Activated T-cell treated with anti-CD3 and anti-CD28 coated beads for 24 hours (primary cell): ENCODE measurements at regions not wholly inside any gene's neighbourhood (a gene's known extent, or its start where the extent isn't known, plus 50 kb on each side); places are given as distances from the start of the nearest gene placed in this dataset.
"Not testable (repeated sequence)": the region's sequence is repeated elsewhere in the genome, so short reads cannot be mapped to it uniquely, and the experiment has no call there.

Source experiments
- DNase-seq: peaks from one replicate; pipeline ENCODE4 v3.0.0-alpha.2; 2020; ENCODE audit warnings: low read depth

DNA sequence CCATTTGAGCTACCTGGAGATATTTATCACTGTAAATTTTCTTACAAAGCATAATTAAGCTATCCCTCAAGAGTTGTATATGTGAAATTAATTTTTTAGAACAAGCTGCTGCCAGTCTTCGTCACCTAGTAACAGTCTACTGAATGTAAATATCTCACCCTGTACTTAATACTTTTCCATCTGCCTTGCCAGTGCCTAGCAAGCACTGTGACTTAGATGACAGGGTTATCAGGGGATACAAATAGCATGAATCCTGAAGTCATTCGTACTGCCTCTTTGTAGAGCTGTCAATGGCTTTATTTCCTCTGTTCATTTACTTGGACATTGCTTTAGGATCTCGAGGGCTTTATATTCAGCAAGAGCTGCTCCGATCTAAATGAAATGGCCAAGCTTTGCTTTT, 763.6 kb downstream of the ADCYAP1 start:
- no peak for DNase-seq

DNA sequence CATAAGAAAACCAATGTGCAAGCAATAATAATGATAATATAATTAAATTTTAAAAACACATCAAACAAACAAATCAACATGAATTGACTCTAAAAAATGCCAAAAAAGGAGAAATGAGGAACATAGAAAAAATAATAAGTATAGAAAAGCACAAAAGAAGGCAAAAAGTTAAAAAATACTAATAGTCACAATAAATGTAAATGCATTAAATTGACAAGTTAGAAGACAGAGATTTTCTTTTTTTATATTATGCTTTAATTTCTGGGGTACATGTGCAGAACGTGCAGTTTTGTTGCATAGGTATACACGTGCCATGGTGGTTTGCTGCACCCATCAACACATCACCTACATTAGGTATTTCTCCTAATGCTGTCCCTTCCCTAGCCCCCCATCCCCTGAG, 767.0 kb downstream of the ADCYAP1 start:
- DNase-seq: not testable (repeated sequence)

DNA sequence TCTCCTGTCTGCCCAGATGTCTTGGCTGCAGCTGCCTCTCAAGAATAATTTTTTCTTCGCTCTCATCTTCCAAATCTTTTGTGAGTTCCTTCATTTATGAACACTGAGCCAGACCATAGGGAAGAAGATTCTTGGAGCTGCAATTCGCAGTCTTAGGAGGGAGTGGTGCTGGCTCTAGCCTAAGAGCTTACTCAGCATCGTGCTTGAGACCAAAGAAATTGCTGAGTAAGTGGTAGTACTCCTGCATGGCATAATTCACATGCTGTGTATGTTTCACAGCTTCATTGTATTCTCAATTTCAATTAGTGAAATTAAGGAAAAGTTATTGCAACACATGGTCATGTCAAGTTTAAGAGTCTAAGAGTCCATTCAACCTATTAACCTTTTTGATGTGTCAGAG, 771.7 kb downstream of the ADCYAP1 start:
- DNase-seq: no peak

DNA sequence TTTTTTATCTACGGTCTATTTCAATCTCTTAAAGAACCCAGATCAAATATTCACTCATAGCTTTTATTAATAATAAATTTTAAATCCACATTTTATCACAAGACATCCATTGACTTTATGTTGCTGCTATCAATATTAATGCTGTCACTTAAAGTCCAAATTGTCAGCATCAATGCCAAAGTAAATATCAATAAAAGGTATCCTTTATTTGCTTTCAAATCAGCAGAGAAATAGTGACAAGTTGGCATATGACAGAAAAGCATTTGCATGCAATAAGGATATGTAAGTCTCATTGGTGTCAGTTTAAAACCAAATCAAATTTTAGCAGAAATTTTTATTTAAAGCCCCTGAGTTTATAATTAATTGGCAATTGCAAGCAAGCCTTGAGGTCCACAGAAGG, 775.4 kb downstream of the ADCYAP1 start:
- DNase-seq: no peak

DNA sequence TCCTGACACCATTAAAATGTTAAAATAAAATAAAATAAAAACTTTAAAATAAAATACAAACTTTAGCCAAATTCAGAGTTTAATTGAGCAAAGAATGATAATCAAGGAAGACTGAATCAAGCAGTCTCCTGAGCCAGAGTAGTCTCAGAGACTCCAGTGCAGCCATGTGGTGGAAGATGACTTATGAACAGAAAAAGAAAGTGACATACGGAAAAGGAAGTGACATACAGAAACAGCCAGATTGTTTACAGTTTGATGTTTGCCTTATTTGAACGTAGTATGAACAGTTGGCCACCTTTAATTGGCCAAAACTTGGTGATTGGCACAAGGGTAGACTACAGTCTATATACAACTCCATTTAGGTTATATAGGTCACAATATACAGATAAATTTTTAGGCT, 787.2 kb downstream of the ADCYAP1 start:
- DNase-seq: no peak

DNA sequence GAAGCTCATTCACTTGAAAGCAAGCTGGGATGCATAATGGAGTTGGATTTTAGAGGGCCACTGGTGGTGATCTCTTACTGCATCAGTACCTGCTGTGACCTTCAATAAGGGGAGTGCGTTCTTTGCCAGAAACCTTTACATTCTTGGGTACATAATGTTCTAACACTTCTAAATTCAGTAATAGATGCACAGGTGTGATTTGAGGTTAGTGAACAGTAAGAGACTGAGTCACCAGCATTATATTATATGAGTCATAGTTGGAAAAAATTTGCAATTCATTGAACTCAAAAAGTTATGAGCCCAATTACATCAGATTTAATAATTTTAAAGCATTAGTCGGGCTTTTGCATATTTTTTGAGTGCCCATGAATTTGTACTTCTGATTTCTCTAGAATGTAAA, 803.3 kb downstream of the ADCYAP1 start:
- no peak for DNase-seq

DNA sequence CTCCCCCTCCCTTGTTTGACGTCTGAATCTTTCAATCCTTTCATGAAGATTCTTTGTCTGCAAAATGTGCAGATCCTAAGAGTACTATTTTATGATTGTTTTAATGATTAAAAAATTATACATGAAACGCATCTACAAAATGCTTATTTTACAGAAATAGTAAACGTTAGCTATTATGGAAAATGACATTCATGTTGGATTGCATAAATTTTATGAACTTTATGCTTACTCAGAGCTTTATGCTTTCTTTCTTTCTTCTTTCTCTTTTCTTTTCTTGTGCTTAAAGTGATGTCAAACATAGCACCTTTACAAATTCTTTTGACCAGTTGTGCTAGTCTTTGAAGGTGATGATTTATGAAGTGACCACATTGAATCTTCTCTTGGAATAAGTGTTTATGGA, 805.4 kb downstream of the ADCYAP1 start:
- no peak for DNase-seq

DNA sequence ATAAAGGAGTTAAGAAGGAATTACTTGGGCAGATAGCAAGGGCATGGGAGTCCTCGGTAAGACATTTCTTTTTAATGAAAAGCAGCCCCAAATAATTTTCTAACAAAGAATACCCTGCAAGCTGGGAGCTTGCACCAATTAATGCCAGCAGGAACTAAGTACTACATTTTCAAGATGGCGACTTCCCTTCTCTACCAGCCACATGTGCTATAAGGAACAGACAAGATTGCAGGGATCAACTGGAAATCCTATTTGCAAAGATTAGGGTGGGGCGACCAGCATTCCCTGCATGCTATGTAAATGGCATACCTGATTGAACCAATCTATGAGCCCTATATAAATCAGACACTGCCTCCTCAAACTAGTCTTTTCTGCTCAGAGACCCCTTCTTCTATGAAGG, 827.5 kb downstream of the ADCYAP1 start:
- no peak for DNase-seq

DNA sequence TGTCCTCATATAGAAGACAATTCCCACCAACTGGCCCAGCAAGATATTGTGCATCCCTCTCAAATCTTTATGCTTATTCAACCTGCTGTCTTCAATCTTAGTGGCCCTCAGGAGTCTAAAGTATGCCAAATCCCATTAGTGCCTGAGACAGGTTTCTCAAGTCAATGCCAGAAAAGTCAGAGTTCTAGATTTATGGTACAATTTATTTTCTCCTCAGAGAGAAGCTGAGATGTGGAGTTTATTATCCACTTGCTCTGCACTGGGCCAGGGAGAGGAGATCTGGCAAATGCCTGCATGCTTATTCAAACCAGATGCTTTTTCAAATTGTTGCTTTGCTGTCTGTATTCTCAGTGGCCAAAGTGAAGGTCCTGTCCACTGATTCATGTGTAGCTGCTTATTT, 825.2 kb downstream of the METTL4 start:
- DNase-seq: no peak

DNA sequence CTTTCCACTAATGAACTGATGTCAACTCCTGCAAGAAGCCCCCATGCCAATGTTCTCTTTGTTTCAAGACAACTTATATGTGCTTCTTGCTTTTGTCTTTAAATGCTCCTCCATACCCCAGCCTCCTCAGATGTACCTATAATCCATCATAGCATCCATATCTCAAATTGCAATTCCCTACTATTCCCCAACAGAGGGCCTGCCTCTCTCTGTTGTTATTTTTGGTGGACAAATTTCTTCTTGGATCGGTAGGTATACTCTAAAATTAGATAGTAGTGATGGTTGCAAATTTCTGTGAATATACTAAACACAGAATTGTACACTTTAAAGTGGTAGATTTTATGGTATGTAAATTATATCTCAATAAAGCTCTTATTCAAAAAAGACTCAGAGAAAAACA, 820.1 kb downstream of the METTL4 start:
- no peak for DNase-seq

DNA sequence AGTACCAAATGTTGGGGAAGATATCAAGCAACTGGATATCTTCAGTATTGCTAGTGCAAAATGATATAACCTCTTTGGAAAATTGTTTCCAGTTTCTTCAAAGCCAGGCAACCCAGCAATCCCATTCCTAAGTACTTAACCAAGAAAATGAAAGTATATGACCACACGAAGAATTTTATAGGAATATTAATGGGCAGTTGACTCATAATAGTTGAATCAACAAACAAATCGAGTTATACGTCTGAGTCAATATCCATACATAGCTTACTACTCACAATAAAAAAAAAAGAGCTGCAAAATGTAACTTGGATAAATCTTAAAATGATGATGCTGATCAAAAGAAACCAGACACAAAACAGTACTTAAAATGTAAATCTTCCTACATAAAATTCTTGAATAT, 810.4 kb downstream of the METTL4 start:
- no peak for DNase-seq

DNA sequence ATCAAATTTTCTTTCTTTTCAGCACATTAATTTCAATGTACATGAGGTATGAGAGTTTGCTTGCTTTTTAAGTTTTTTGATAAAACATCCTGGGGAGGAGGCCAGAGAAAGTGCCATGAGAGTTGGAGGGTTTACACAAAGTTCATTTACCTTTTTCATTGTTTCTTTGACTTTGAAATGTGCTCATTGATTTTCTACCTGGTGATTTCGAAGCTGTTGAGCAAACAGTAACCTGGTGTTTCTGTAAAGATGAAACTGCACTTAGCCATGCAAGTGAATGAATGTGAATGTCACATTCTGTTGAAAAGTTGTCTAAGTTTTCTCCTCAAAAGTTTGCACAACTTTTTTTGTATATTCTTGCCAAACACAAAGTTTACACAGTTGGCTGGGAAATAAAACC, 797.0 kb downstream of the METTL4 start:
- DNase-seq: no peak

DNA sequence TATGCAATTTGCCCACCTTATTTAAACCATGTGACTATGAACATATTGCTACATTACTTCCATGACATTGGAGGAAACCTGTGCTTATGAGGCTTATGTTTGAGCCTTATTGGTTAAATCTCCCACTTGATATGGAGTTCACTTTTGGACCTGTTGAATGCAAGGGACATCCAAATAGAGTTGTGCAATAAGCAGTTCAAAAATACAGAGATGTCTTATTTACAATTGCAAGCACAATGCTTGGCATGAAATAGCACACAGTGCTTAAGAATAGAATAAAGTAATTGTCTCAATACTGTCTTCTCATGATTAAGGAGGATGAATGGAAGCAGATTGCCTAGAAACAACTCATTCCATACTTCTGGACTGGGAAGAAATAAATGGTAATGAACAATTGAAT, 793.5 kb downstream of the METTL4 start:
- DNase-seq: no peak

DNA sequence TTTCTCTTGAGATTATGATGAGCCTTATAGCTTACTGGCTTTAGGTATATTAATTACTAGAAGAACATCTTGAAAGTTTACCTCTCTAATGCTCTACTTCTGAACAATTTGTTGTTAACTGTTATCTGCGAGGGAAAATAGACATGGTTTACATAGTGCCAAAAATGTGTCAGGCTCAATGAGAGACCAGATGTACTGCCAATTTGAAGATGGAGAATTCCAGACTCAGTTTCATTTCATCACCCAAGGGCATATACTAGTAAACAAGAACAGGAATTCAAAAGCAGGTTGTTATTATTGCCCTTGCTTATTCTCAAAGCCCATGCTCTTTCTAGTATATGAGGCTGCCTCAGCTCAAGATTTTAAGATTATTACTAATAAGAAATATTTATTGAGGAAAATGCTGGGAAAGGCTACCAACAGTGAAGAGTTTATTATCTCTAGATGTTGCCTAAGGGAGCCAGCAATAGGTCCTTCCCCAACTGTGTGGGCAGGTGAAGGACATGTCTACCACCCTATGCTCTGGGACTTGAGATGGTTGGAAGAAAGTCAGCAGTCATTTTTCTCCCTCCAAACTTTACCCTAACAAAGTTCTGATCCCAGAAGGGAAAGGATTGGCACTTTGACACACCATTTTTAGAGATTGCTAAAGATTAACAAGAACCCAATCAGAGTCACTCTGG, 792.7 kb downstream of the METTL4 start:
- DNase-seq: no peak

DNA sequence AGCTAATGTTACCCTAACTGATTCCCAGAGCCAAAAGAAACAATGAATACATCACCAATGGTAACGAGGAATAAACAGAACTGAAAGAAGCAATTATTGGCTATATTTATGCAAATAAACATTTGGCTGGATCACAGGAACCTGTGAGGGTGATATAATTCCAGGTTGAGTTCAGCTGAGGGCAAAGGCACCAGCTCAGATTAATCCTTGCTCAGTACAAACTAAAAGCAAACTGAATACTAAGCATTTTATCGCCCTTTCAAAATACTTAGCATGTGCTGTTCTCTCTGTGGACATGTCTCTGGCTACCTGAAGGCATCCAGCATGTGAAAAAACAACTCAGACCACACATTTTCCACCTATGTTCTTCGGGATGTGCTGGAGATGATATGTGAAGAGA, 791.7 kb downstream of the METTL4 start:
- no peak for DNase-seq

DNA sequence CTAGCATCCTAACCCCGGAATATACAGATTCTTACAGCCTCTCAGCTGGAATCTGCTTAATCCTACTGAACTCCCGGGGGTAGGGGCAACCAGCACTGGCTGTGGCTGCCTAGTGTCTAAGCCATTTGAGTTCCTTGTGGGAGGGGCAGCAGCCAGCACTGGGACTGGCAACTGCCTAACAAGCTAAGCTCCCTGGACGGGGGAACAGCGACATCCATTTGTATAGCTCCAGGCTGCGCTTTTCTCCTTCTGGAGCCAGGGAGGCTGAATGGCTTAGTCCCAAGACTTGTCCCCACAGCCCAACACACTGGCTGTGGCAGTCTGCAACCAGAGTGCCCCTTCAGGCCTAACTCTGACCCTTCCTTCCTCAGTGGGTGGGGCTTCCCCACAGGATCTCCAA, 787.2 kb downstream of the METTL4 start:
- DNase-seq: no peak

DNA sequence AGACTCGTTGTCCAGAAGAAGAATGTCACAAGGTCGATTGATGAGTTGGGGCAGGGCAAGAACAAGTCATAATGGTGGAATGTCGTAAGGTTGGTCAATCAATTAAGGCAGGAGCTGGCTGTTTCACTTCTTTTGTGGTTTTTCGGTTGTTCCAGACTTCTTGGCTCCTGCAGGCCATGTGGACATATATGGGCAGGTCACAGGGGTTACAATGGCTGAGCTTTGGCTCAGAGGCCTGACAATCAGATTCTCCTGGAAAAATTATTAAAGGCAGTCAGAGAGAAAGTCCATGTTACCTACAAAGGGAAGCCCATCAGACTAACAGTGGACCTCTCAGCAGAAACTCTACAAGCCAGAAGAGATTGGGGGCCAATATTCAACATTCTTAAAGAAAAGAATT, 785.3 kb downstream of the METTL4 start:
- DNase-seq: not testable (repeated sequence)

DNA sequence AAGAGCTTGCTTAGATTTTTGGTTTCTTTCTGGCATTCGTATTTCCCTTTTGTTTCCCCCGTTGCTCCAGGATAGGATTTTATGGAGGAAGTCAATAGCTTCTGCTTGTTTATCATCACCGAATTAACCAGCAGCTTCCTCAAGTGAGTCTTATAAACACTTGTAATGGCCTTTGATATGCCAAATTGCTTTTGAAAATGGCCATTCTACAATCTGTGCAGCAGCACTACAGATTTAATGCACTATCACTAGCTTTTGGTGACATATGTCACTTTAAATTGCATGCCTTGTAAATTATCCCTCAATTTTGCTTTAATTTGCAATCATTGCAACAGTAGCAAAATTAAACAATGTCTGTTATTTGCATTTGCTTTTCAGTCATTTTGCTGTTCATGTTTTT, 774.7 kb downstream of the METTL4 start:
- DNase-seq: no peak

DNA sequence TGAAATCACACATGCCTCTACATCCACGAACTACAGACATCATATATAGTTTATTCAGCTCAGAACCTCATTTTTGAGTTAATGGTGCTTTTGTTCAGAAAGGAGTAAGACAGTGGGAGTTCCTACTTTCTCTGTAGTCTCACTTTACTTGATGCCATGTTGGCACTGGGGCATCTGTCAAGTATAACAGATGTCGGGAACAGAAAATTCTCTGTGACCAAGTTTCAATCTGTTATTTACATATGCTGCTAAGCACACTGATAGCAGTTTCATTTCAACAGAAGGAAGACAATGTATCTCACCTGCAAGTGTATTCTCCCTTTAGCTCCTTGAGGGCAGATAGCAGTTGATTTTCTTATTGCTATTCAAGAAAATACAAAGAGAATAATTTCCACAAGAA, 774.1 kb downstream of the METTL4 start:
- DNase-seq: no peak

DNA sequence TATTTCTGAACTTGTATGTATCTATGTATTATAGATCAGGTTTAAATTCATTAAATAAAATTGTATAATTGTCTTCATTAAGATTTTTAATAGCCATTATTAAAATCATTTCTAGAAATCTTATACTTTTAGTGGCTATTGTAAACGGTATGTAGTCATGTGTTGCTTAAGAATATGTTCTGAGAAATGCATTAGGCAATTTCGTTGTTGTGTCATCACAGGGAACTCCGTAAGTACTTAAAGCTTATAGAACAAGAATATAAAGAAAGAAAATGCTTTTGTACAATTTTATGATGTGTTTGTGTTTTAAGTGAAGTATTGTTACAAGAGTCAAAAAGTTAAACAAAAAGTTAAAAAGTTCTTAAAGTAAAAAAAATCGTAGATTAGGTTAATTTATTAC, 765.8 kb downstream of the METTL4 start:
- DNase-seq: no peak

DNA sequence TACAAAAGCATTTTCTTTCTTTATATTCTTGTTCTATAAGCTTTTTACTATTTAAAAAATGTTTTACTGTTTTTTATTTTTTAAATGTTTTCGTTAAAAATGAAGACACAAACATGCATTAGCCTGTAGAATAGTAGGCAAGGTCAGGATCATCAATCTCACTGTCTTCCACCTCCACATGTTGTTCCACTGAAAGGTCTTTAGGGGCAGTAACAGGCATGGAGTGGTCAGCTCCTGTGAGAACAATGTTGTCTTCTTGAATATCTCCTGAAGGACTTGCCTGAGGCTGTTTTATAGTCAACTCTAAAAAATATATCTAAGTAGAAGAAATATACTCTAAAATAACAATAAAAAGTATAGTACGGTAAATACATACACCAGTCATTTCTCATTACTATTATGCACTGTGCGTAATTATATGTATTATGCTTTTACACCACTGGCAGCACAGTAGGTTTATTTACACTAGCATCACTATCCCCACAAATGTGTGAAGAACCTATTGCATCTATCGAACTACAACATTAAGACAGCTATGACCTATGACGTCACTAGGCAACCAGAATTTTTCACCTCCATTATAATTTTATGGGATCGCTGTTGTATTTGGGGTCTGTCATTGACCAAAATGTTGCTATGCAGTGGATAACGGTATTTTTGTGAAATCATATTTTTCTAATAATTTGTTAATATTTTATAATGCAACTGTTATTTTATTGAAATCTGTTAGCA, 764.3 kb downstream of the METTL4 start:
- DNase-seq: no peak

DNA sequence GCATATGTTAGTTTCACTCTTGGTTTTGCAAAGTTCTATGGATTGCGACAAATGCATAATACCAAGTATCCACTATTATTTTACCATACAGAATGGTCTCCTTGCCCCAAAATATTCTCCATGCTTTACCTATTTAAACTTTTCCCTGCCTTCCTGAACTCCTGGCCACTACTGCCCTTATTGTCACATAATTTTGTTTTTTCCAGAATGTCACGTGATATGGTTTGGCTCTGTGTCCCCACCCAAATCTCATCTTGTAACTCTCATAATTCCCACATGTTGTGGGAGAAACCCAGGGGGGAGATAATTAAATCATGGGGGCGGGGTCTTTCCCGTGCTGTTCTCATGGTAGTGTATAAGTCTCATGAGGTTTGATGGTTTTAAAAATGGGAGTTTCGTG, 760.0 kb downstream of the METTL4 start:
- no peak for DNase-seq

DNA sequence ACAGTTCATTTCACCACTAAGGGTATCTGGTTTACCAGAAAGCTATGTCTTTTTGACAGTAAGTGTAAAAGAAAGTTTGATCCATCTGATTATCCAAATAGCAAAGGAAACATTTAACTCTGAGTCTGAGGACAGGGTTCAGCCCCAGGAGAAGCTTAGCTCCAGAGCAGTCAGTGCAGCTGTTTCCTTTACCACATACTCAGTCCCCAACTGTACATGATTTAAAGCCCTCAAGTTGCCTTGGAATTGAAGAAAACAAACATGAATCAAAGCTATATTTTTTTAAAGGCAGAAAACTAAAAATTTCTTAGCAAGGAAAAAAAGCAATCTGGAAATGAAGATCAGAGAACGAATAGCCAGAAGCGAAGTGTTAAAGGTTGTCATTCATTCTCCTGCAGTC, 746.0 kb downstream of the METTL4 start:
- no peak for DNase-seq

DNA sequence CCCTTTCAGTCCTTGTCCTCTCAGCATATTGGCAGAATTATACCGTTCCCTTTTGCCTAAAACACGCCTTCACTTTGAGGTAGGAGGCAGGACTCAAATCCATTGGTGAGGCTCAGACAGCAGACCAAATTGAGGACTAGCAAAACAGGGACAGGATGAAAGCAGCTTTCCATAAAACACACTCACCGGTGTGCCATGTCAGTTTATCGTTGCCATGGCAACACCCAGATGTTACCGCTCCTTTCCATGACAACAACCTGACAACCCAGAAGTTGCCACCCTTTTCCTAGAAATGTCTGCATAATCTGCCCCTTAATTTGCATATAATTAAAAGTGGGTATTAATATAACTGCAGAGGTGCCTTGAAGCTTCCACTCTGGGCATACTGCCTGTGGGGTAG, 730.4 kb downstream of the METTL4 start:
- no peak for DNase-seq
